Skin epidermis (tissue), 12 donors: ENCODE measurements at regions not wholly inside any gene's neighbourhood (a gene's known extent, or its start where the extent isn't known, plus 50 kb on each side); places are given as distances from the start of the nearest gene placed in this dataset.
"Not testable (repeated sequence)": the region's sequence is repeated elsewhere in the genome, so short reads cannot be mapped to it uniquely, and the experiment has no call there.

Experiments
- H3K27ac ChIP-seq, 21 experiments: fragments of 200-600 bp; sonication (generic) in 11 of 21; one replicate each; pipeline ENCODE4 v1.5.0; 2020; ENCODE audit warnings: mild to moderate bottlenecking in 3 of 21, inconsistent platforms in 2 of 21, moderate library complexity in 2 of 21
- H3K4me3 ChIP-seq, 7 experiments: fragments of 200-600 bp; sonication (generic) in 2 of 7; one replicate each; pipeline ENCODE4 v1.5.0; 2020; ENCODE audit warnings: inconsistent platforms in 2 of 7, mild to moderate bottlenecking in 2 of 7, moderate library complexity in 1 of 7

DNA sequence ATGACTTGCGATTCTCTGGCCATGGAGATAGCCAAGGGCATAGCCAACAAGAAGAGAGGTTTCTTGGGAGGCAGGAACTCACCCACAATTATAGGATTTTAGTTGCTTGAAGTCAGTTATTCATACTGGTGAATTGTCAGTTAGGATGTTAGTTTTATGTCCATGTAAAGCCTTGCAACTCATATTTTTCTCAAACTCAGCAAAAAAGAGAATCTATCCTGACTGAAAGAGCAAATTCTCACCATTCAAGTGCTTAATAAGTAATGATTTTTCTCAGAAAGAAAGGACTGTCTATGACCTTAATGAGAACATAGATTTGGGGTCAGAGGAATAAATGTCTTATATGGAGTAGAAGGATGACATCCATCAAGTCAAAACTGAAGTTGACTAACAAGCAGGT, 934.5 kb downstream of the STPG2 start:
- Histone ChIP-seq H3K27ac (no peak overlapping the region), H3K4me3 (no peak overlapping the region)

DNA sequence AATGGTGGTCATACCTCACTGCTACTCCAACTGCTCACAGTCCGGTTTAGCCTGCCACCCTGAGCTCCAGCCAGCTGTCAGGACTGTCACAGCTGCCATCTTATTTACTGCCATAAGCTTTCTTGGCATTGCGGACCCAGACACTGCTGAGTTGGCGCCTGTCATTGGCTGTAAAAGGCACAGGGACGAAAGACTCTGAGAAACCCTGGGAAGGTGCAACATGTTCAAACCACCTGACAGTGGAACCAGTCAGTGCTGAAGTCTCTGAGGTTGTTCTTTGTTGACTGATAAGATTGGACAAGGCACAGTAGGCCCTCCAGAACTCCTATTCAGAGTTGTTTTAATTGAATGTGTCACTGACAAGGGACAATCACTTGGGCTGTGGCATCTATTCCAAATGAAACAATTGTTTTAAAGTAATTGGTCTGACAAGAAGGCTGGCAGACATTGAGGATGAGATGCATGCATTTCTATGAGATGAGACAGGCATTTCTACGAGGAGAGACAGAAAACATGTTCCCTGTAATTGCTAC, 927.8 kb downstream of the STPG2 start:
- Histone ChIP-seq H3K27ac (no peak overlapping the region), H3K4me3 (no peak overlapping the region)

DNA sequence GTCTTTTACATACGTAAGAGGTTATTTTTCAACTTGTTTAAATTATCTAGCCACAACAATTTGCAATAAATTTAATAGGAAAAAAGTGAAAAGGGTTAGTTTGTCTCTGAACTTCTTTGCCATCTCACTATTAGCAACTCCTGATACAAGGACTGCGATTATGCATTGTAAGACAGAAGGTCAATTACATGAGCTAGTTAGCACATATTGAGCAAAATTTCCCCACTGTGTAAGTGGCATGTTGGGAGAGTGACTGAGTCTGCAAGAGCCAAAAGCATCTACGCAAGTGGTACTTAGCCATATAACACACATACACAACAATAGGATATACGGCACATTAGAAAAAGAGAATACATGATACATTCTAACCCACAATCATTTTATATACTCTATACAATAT, 927.2 kb downstream of the STPG2 start:
- Histone ChIP-seq H3K27ac (no peak overlapping the region), H3K4me3 (no peak overlapping the region)

DNA sequence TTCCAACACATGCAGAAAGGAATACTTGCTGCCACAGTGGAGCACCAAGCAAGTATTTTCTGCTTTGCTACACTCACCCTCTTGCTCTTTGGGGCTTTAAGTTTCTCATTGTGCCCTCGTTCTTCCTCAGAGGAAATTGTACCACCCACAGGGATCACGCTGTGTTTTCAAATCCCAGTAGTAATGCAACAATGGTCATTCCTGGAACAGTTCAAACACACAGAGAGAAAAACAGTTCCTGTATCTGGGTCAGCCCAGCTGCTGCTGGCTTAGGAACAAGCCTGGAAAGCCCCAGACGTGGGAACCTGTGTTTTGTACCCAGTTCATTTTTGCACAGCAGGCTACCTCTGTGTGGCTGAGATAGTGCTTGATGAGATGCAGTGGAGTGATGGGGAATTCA, 907.8 kb downstream of the STPG2 start:
- Histone ChIP-seq H3K4me3 (no peak overlapping the region), H3K27ac (no peak overlapping the region)

DNA sequence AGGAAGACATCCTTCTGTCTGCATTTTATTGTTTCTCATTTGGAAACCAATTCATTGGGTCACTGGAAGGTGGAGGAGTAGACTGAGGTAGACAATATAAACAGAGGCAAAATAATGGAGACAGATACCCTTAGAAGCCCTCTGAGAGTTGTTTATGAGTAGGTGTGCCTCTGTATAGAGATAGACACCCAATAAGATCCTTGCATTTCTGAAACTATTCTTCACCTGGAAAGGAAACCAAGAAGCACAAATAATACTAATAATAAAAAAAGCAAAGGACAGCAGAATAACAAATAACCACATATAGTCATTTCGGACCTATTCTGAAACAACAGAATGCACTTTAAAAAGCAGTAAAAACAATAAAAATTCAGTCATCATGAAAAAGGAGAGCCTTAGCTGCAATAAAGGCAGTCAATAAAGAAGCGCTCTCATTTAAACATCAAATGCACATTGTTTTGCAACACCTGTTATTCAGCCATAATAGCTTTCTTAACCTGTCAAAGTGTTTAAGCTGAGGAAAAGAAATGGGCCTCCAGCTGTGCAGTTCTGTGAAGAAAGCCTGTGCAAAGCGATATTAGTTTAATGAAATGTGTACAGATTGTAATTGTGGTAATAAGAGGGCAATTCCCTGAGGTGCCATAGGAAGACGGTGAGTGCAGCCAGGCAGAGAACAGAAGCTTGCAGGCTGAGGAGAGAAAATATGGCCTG, 904.2 kb downstream of the STPG2 start:
- no peak overlapping the region for H3K4me3 ChIP-seq
- no peak overlapping the region for H3K27ac ChIP-seq

DNA sequence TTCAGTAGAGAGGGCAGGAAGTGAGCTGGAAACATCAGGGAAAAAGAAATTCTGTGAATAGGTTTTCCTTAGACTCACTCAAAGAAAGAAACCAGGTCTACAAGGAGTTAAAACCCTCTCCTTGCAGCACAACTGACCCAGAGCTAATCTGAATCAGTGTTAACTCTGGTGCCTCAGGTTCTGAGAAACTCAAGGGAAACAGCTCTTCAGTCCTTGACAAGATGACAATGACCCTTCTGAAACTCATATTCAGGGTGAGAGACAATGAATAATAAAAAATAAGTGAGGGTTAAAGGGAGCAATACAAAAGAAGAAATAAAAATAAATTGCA, 903.6 kb downstream of the STPG2 start:
- Histone ChIP-seq H3K27ac (no peak overlapping the region), H3K4me3 (no peak overlapping the region)

DNA sequence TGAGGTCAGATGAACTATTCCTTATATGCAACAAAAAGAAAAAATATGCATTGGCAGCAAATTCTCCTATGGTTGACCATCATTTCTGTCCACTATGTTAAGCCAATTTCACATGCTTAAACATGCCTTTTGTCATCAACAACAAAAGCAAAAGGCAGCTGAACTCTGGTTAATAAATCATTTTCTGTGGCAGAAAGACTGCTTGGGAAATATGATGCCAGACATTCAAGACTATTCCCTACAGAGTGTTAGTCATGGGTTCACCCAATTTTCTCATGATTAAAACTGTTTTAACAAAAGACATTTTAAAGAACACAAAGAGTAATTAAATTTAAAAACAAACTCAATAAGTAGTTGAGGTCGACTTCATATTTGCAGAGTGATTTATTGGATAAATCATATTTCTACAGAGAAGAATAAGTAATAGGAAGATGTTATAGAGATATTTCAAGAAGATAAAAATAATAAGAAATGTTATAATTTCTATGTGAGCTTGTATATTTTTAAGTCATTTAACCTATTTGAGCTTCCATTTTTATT, 890.6 kb downstream of the STPG2 start:
- H3K27ac ChIP-seq = no peak overlapping the region
- no peak overlapping the region for H3K4me3 ChIP-seq

DNA sequence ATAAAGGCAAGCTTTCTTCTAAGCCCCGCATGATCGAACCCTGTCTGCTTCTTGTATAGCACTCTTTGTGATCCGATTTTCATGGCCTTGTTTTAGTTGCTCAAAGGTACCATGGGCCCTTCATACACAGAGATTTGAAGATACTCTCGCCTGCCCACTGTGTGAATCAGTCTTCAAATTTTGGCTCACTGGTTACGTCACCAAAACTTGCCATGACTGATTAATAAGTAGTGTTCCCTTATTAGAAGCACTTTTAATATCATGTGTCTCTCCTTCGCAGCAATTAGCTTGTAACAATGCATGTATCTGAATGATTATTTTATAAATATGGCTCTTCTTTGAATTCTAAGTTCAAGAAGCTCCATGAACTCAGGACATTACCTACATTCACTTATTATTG, 880.5 kb downstream of the STPG2 start:
- no peak overlapping the region for H3K27ac ChIP-seq
- H3K4me3 ChIP-seq = no peak overlapping the region

DNA sequence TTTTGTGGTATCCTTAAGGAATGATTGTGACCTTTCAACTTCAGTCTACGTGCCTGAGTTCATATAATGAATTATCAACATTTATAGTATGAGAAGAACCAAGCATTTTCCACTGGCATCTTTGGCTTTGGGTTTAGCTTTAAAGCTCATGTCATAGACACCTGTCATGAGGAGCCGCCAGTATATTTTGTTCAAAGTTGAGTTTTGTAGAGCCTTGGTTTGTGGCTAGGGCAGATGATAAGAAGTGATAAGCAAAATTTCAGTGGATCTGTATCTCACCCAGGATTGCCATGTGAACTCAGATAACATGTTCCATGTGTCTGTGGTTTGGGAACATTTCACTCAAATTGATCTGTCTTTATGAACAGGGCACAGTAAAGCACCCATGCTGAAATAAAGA, 873.2 kb downstream of the STPG2 start:
- Histone ChIP-seq H3K27ac (no peak overlapping the region), H3K4me3 (no peak overlapping the region)

DNA sequence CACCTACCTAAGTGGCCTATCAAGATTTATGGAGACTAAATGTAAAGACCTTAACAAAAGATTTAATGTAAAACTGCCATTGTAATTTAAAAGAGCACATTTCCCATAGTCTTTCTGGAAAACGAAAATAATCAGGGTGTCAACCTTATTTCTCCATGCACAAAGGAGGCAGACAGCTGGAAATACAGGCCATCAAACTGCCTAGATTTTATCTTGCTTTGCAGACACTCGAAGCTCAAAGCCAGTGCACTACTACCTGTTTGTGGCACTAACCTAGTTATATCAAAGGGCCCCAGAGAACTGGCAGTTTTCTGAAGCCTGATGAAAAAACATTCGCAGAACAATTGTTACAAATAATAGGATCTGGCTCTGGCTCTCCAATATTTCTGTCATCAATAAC, 863.9 kb downstream of the STPG2 start:
- Histone ChIP-seq H3K4me3 (no peak overlapping the region), H3K27ac (no peak overlapping the region)

DNA sequence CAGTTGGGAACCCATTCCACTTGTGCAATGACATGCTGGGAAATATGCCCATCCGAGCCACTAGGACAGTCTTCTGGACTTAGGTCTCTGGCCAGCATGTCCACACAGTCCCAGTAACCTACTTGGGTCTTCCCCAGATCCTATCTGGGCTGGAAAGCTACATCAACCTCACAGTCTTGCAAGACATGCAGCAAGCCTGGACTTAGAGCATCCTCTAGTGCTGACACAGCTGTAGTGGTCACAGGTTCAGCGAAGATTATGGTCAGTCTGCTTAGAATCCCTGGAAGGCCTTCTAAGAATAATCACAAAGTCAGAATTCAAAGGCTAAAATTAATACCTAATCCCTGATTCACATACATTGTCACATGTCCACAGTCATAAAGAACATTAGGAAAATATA, 842.7 kb downstream of the STPG2 start:
- Histone ChIP-seq H3K4me3 (no peak overlapping the region), H3K27ac (no peak overlapping the region)

DNA sequence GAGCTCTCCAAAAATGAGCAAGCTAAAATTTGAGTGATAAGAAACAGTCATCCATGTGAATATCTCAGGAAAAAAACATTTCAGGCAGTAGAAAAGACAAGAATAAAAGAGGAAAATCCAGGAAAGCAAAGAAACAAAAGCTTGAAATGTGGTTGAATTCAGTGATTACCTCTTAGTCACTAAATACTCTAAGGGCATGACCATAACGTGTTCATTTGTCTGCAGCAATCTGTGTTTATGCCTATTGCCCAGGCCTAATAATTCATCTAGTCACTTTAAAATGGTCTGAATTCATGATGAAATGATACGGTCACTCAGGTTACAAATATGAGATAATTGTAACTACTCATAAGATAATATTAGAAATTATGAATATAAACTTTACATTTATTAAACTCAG, 837.9 kb downstream of the STPG2 start:
- Histone ChIP-seq H3K4me3 (no peak overlapping the region), H3K27ac (no peak overlapping the region)

DNA sequence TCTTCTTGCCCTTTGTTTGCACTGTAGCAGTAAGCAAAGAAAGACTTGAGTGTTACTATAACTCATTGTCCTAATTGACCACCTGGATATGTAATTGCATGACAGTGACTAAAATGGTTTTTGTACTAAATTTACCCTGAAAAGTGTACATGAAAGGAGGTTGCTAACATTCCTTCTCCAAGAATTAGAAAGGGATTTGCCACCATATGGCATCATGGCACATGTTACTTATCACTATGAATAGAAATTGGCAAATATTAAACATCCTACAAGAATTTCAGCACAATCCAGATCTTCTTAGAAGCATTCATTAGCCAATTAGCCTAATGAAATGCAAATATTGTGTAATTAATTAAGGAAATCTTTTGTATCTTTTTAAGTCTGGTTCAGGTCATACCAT, 834.2 kb downstream of the STPG2 start:
- no peak overlapping the region for H3K27ac ChIP-seq
- no peak overlapping the region for H3K4me3 ChIP-seq

DNA sequence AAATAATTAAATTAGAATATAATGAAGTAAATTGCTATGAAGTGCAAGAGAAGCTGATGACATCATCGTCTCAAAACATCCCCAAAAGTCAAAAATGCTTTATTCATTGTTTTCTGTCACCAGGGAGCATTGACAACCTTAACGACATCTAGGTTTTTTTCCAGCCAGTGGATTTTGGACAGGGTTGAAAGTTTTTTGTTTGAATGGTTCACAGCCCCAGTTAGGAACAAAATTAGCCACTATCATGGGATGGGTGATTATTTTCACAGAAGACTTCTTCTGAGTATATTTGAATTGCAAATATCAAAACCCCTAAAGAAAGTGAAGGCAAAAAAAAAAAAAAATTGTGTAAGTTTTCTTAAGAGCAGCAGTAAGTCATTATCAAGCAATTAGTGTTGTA, 826.1 kb downstream of the STPG2 start:
- no peak overlapping the region for H3K27ac ChIP-seq
- H3K4me3 ChIP-seq = no peak overlapping the region

DNA sequence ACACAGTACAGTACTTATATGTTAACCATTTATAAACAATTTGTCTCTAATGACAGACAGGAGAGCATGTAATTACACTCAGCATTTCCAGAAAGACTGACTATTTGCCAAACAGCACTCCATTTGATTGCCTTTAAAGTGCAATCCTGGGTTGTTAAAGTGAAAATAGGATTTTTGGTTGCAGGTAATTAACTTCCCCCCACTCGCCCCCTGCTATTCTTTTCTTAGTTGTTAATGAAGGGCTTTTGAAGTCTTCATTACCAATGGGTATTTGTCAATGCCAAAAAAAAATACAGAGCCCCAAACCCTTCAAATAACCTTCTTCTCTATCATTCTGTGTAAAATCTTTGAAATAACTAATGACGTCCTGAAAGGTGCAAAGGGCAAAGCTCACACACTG, 825.6 kb downstream of the STPG2 start:
- no peak overlapping the region for H3K4me3 ChIP-seq
- no peak overlapping the region for H3K27ac ChIP-seq

DNA sequence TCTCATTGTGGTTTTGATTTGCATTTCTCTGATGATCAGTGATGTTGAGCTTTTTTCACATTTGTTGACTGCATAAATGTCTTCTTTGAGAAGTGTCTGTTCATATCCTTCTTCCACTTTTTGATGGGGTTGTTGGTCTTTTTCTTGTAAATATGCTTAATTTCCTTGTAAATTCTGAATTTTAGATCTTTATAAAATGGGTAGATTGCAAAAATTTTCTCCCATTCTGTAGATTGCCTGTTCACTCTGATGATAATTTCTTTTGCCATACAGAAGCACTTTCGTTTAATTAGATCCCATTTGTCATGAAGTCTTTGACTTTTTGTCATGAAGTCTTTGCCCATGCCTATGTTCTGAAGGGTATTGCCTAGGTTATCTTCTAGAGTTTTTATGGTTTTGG, 817.5 kb downstream of the STPG2 start:
- not testable (repeated sequence) for H3K27ac ChIP-seq, H3K4me3 ChIP-seq

DNA sequence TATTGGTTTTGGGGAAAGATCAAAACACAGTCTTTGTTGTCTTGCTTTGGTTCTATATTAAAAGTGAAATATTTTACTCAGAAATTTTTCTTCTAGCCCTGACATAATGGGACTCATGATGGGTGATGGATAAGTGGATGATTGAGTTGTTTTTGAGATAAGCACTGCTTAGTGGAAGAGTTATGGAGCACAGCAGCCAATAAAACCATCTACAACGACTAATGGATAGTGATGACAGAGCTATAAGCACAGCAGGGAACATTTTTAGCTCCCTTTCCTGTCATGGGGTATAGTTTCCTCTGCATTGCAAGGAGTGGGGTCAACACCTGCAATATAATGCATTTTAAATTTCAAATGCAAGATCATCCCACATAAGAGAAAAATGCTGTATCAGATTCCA, 812.4 kb downstream of the STPG2 start:
- Histone ChIP-seq H3K27ac (no peak overlapping the region), H3K4me3 (no peak overlapping the region)

DNA sequence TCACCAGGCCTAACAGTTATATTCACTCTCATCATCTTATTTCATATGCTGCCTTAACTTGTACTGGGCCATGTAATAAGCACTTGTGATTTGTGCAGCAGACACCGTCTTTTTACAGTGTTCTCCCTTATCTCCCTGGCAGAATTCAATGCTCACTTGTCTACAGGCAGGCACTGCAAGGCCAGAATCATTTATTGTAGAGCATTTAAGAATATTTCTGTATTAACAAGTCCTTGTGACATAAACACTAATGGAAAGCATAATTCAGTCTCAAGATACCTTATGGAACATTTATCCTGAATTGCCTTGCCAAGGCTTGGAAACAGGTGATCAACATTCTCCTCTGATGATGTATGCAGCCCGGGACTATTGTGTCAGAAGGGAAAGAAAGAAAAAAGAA, 808.9 kb downstream of the STPG2 start:
- H3K4me3 ChIP-seq = no peak overlapping the region

DNA sequence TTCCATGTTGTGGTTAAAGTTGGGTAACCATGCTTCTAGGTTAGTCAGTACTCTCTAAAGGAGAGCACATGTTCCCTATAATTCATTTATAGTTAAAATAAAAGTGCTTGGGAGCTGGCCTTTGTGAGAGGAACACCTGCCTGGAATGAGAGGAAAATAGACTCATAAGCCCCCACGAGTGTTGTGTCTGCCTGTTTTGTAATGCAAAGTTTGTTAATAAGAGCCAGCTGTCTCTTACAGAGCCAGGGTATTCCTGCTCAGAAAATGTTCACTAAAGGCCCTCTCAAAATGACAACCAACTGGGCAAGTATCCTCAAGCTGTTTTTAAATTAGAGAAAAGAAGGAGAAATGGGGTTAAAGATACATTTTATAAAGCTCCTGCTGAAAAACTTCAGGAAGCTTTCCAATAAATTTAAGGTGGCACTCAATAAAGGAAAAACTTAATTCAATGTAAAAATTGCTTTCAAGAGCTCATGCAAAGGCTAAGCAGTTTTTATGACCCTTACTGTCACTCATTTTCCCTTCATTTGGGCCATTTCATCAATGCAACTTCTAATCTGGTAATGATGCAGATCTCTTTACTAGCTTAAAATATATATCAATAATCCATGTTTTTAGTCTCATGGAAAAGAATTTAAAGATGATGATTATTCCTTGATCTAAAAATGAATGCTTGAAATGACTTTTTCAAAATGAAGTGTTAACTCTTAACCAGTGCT, 793.6 kb downstream of the STPG2 start:
- no peak overlapping the region for H3K4me3 ChIP-seq
- H3K27ac ChIP-seq = no peak overlapping the region

More for the DNA sequence above, 808.9 kb downstream of the STPG2 start:
- H3K27ac ChIP-seq = no peak overlapping the region

DNA sequence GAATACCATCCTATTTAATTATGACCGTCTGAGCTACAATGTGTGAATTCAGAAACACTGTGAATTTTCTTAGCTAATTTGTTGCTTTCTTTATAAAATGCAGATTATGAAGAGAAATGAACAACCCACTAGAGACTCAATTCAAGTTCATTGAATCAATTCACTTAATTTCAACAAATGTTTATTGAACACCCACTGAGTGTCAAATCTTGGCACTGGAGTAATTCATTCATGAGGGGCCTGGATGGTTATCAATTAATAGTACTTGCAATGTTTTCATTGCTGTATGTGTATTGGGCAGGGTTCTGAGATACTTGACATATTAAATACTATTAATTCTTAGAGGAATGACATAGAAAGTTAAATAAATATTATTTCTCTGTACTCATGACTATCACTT, 789.4 kb downstream of the STPG2 start:
- Histone ChIP-seq H3K27ac (no peak overlapping the region), H3K4me3 (no peak overlapping the region)

DNA sequence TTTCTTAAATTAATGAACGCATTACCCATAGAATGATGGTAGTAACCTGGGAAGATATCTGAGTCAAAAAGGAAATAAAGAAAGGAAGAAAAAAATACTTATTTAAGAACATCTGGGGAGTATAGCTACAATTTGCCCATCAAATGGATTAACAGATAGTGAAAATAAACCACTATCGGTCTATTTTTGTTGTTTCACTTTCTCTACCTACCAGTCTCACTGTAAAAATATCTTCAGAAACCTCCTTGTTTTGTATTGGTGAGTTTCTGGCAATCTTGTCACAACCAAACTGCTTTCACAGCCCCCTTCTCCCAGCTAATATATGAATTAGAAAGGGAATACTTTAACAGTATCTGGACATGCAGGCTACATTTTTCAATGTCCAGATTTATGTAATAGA, 783.5 kb downstream of the STPG2 start:
- no peak overlapping the region for H3K4me3 ChIP-seq
- H3K27ac ChIP-seq = no peak overlapping the region
